ENCODE measurements at regions not wholly inside any gene's neighbourhood (a gene's known extent, or its start where the extent isn't known, plus 50 kb on each side); places are given as distances from the start of the nearest gene placed in this dataset.
"Not testable (repeated sequence)": the region's sequence is repeated elsewhere in the genome, so short reads cannot be mapped to it uniquely, and the experiment has no call there.

- no peak for DNase-seq (ENCODE audit: low read depth)
These were observed 627.3 kb downstream of the PLOD2 start for GRCh38 chr3:145533696-145534095.

- no peak for DNase-seq (ENCODE audit: low read depth)
These were observed 624.5 kb downstream of the PLOD2 start for GRCh38 chr3:145536461-145536860.

- DNase-seq (ENCODE audit: low read depth) = no peak
These were observed 610.5 kb downstream of the PLOD2 start for GRCh38 chr3:145550522-145550921.

- DNase-seq (ENCODE audit: low read depth) = peak; percentile 11
These were observed 603.6 kb downstream of the PLOD2 start for GRCh38 chr3:145557405-145557804.

GRCh38 chr3:145578471-145578870 is 582.5 kb downstream of the PLOD2 start:
- DNase-seq (ENCODE audit: low read depth) = no peak

- no peak for DNase-seq (ENCODE audit: low read depth)
These were observed 579.3 kb downstream of the PLOD2 start for GRCh38 chr3:145581694-145582093.

GRCh38 chr3:145604851-145605250 is 556.1 kb downstream of the PLOD2 start:
- no peak for DNase-seq (ENCODE audit: low read depth)

- no peak for DNase-seq (ENCODE audit: low read depth)
These were observed 541.0 kb downstream of the PLOD2 start for GRCh38 chr3:145620002-145620401.

GRCh38 chr3:145620486-145620885 is 540.5 kb downstream of the PLOD2 start:
- no peak for DNase-seq (ENCODE audit: low read depth)

- no peak for DNase-seq (ENCODE audit: low read depth)
These were observed 537.6 kb downstream of the PLOD2 start for GRCh38 chr3:145623349-145623748.

- DNase-seq (ENCODE audit: low read depth) = no peak
These were observed 532.8 kb downstream of the PLOD2 start for GRCh38 chr3:145628211-145628610.

- no peak for DNase-seq (ENCODE audit: low read depth)
These were observed 523.9 kb downstream of the PLOD2 start for GRCh38 chr3:145637105-145637504.

GRCh38 chr3:145639003-145639606 is 521.9 kb downstream of the PLOD2 start:
- no peak for DNase-seq (ENCODE audit: low read depth)

- no peak for DNase-seq (ENCODE audit: low read depth)
These were observed 521.1 kb downstream of the PLOD2 start for GRCh38 chr3:145639875-145640274.

- no peak for DNase-seq (ENCODE audit: low read depth)
These were observed 512.6 kb downstream of the PLOD2 start for GRCh38 chr3:145648396-145648795.

GRCh38 chr3:145649368-145649887 is 511.6 kb downstream of the PLOD2 start:
- no peak for DNase-seq (ENCODE audit: low read depth)

GRCh38 chr3:145650170-145650569 is 510.8 kb downstream of the PLOD2 start:
- no peak for DNase-seq (ENCODE audit: low read depth)

GRCh38 chr3:145671121-145671520 is 489.9 kb downstream of the PLOD2 start:
- no peak for DNase-seq (ENCODE audit: low read depth)

- no peak for DNase-seq (ENCODE audit: low read depth)
These were observed 487.1 kb downstream of the PLOD2 start for GRCh38 chr3:145673838-145674237.

- DNase-seq (ENCODE audit: low read depth) = peak; percentile 11
These were observed 482.6 kb downstream of the PLOD2 start for GRCh38 chr3:145678401-145678800.

GRCh38 chr3:145681181-145681580 is 479.8 kb downstream of the PLOD2 start:
- DNase-seq (ENCODE audit: low read depth) = no peak

- DNase-seq (ENCODE audit: low read depth) = not testable (repeated sequence)
These were observed 473.0 kb downstream of the PLOD2 start for GRCh38 chr3:145687978-145688377.

- no peak for DNase-seq (ENCODE audit: low read depth)
These were observed 468.2 kb downstream of the PLOD2 start for GRCh38 chr3:145692751-145693150.

GRCh38 chr3:145696011-145696410 is 465.0 kb downstream of the PLOD2 start:
- no peak for DNase-seq (ENCODE audit: low read depth)

Data from RPMI7951 (cell line).